HG02870 (cell line): ENCODE measurements at regions not wholly inside any gene's neighbourhood (a gene's known extent, or its start where the extent isn't known, plus 50 kb on each side); places are given as distances from the start of the nearest gene placed in this dataset.
"Not testable (repeated sequence)": the region's sequence is repeated elsewhere in the genome, so short reads cannot be mapped to it uniquely, and the experiment has no call there.

Experiments
- ATAC-seq: cut with Tn5 transposase; IDR thresholded peaks from one replicate; pipeline ENCODE4 v1.9.1; 2021; ENCODE audit warnings: mild to moderate bottlenecking, moderate library complexity; ENCODE audit not compliant: unreplicated experiment

GRCh38 chr15:58322253-58322652 lies 109.5 kb upstream of the LIPC start:
- no peak for ATAC-seq

- not testable (repeated sequence) for ATAC-seq
Observed at GRCh38 chr15:58323321-58323720, 108.5 kb upstream of the LIPC start.

- no peak for ATAC-seq
Observed at GRCh38 chr15:58324533-58324932, 107.3 kb upstream of the LIPC start.

GRCh38 chr15:58327958-58328357 lies 103.8 kb upstream of the LIPC start:
- ATAC-seq = no peak

- ATAC-seq = no peak
Observed at GRCh38 chr15:58329211-58329610, 102.6 kb upstream of the LIPC start.

GRCh38 chr15:58329781-58330671 lies 101.8 kb upstream of the LIPC start:
- no peak for ATAC-seq

- no peak for ATAC-seq
Observed at GRCh38 chr15:58330741-58331559, 100.8 kb upstream of the LIPC start.

- no peak for ATAC-seq
Observed at GRCh38 chr15:58331560-58331912, 100.3 kb upstream of the LIPC start.

GRCh38 chr15:58331913-58332675 lies 99.7 kb upstream of the LIPC start:
- peak; percentile 65 for ATAC-seq

GRCh38 chr15:58332676-58333400 lies 99.0 kb upstream of the LIPC start:
- ATAC-seq = peak; percentile 14

- ATAC-seq = no peak
Observed at GRCh38 chr15:58334803-58335202, 97.0 kb upstream of the LIPC start.

- ATAC-seq = no peak
Observed at GRCh38 chr15:58336161-58336560, 95.6 kb upstream of the LIPC start.

- no peak for ATAC-seq
Observed at GRCh38 chr15:58340176-58340575, 91.6 kb upstream of the LIPC start.

- ATAC-seq = no peak
Observed at GRCh38 chr15:58342508-58342907, 89.3 kb upstream of the LIPC start.

GRCh38 chr15:58344213-58345070 lies 87.3 kb upstream of the LIPC start:
- ATAC-seq = no peak

GRCh38 chr15:58346361-58346760 lies 85.4 kb upstream of the LIPC start:
- no peak for ATAC-seq

- peak; percentile 51 for ATAC-seq
Observed at GRCh38 chr15:58348095-58348812, 83.5 kb upstream of the LIPC start.

- no peak for ATAC-seq
Observed at GRCh38 chr15:58352026-58352929, 79.5 kb upstream of the LIPC start.
